A673 (cell line): ENCODE measurements at regions not wholly inside any gene's neighbourhood (a gene's known extent, or its start where the extent isn't known, plus 50 kb on each side); places are given as distances from the start of the nearest gene placed in this dataset.

Source experiments
- EZH2 ChIP-seq: fragments of 200-600 bp; sonication (generic); IDR thresholded peaks from 2 replicates; pipeline ENCODE4 v1.6.1; 2017; ENCODE audit warnings: borderline replicate concordance, low read depth, mild to moderate bottlenecking, mixed read lengths, antibody characterized with exemption, low read length; ENCODE audit not compliant: poor library complexity, severe bottlenecking
- TF ChIP-seq, protein P1 (sequence below): fragments of 300-800, 200-600 bp; sonication (generic); conservative IDR thresholded peaks from 2 replicates; pipeline ENCODE4 v1.5.1; 2017; ENCODE audit warnings: low read depth, mild to moderate bottlenecking, antibody characterized with exemption, low read length, moderate library complexity, mixed read lengths

GRCh38 chr6:4586469-4586859 is 189.7 kb upstream of the CDYL start:
- no peak for TF ChIP-seq EZH2
- TF ChIP-seq, protein P1, sequence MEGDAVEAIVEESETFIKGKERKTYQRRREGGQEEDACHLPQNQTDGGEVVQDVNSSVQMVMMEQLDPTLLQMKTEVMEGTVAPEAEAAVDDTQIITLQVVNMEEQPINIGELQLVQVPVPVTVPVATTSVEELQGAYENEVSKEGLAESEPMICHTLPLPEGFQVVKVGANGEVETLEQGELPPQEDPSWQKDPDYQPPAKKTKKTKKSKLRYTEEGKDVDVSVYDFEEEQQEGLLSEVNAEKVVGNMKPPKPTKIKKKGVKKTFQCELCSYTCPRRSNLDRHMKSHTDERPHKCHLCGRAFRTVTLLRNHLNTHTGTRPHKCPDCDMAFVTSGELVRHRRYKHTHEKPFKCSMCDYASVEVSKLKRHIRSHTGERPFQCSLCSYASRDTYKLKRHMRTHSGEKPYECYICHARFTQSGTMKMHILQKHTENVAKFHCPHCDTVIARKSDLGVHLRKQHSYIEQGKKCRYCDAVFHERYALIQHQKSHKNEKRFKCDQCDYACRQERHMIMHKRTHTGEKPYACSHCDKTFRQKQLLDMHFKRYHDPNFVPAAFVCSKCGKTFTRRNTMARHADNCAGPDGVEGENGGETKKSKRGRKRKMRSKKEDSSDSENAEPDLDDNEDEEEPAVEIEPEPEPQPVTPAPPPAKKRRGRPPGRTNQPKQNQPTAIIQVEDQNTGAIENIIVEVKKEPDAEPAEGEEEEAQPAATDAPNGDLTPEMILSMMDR = no peak
